Peyer's patch (tissue), 4 donors: ENCODE measurements at regions not wholly inside any gene's neighbourhood (a gene's known extent, or its start where the extent isn't known, plus 50 kb on each side); places are given as distances from the start of the nearest gene placed in this dataset.
"Not testable (repeated sequence)": the region's sequence is repeated elsewhere in the genome, so short reads cannot be mapped to it uniquely, and the experiment has no call there.

ENCODE experiments used
- DNase-seq, 3 donors: peaks; one replicate each; pipeline ENCODE4 v3.0.0-alpha.2; 2017 to 2019
- H3K27ac ChIP-seq, 4 donors: fragments of 200-600 bp; sonication (generic); one replicate each; pipeline ENCODE4 v1.5.1; 2016 to 2019
- H3K27me3 ChIP-seq, 2 donors: fragments of 200-600 bp; sonication (generic); one replicate each; pipeline ENCODE4 v1.5.1; 2019
- H3K36me3 ChIP-seq, 3 donors: fragments of 200-600 bp; sonication (generic); one replicate each; pipeline ENCODE4 v1.5.1; 2016 to 2019
- H3K4me1 ChIP-seq, 4 donors: fragments of 200-600 bp; sonication (generic); one replicate each; pipeline ENCODE4 v1.5.1; 2016 to 2019
- H3K4me3 ChIP-seq, 4 donors: fragments of 200-600 bp; sonication (generic); 1 replicate in 3 of 4; 2 replicates in 1 of 4; pipeline ENCODE4 v1.5.1; 2016 to 2019; ENCODE audit warnings: mild to moderate bottlenecking in 1 of 4
- H3K9me3 ChIP-seq, 4 donors: fragments of 200-600 bp; sonication (generic); one replicate each; pipeline ENCODE4 v1.5.1; 2016 to 2019; ENCODE audit warnings: mild to moderate bottlenecking in 1 of 4
- CTCF ChIP-seq, 6 experiments: fragments of 450-650 bp in 4 of 6; fragments of 200-600 bp in 2 of 6; sonication (generic) in 1 of 6; IDR thresholded peaks; one replicate each; pipeline ENCODE4 v1.5.1; 2017 to 2019; ENCODE audit warnings: antibody characterized with exemption in 6 of 6, mild to moderate bottlenecking in 3 of 6, moderate library complexity in 1 of 6
- POLR2A ChIP-seq, 2 donors: fragments of 450-650 bp; IDR thresholded peaks; one replicate each; pipeline ENCODE4 v1.5.1; 2017; ENCODE audit warnings: antibody characterized with exemption in 2 of 2, mild to moderate bottlenecking in 2 of 2, moderate library complexity in 2 of 2

DNA sequence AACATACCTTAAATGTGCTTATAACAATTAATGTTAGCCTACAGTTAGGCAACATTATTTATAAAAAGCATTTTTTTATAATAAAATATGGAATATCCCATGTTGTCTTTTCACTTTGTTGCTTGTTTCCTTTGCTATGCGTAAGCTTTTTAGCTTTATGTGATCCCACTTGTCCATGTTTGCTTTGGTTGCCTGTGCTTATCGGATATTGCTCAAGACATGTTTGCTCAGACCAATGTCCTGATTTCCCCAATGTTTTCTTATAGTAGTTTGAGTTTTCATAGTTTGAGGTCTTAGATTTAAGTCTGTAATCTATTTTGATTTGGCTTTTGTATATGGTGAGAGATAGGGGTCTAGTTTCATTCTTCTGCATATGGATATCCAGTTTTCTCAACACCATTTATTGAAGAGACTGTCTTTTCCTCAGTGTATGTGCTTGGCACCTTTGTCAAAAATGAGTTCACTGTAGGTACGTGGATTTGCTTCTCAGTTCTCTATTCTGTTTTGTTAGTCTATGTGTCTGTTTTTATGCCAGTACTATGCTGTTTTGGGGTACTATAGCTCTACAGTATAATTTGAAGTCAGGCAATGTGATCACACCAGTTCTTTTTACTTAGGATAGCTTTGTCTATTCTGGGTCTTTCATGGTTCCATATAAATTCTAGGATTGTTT lies 592.7 kb upstream of the SEMA6D start:
- no peak overlapping the region for H3K4me3 ChIP-seq
- TF ChIP-seq CTCF (IDR thresholded peaks at IDR 0.05) (no peak), POLR2A (IDR thresholded peaks at IDR 0.05) (no peak)
- no peaks in the 10 kb centered on the region for H3K9me3 ChIP-seq
- H3K4me1 ChIP-seq, result no peaks in the 10 kb centered on the region
- no peaks in the 10 kb centered on the region for H3K36me3 ChIP-seq
- no peak for DNase-seq
- H3K27me3 ChIP-seq, result no peaks in the 10 kb centered on the region
- no peak overlapping the region for H3K27ac ChIP-seq

DNA sequence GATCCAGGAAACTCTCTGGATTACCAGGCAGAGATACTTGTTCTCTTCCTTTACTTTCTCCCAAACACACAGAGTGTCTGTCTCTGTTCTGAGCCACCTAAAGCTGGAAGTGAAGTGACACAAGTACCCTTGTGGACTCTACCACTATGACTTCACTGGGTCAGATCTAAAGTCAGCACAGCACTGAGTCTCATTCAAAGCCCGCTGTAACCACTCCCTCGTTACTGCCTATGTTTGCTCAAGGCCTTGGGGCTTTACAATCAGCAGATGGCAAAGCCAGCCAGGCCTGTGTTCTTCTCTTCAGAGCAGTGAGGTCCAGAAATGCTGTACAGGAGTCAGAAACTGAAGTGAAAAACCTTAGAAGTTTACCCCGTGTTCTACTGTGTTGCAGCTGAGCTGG lies 588.3 kb upstream of the SEMA6D start:
- TF ChIP-seq CTCF (IDR thresholded peaks at IDR 0.05) (no peak), POLR2A (IDR thresholded peaks at IDR 0.05) (no peak)
- no peaks in the 10 kb centered on the region for H3K36me3 ChIP-seq
- H3K27me3 ChIP-seq, result no peaks in the 10 kb centered on the region
- H3K9me3 ChIP-seq, result peaks cover 0 to 3% (median 0%) of the 10 kb centered on the region in 4 donors
- H3K27ac ChIP-seq, result no peak overlapping the region
- no peak overlapping the region for H3K4me3 ChIP-seq
- H3K4me1 ChIP-seq, result no peaks in the 10 kb centered on the region
- no peak for DNase-seq

- not testable (repeated sequence) for H3K36me3 ChIP-seq, H3K4me3 ChIP-seq, H3K27ac ChIP-seq, DNase-seq, H3K4me1 ChIP-seq, H3K9me3 ChIP-seq, H3K27me3 ChIP-seq
Measured at GRCh38 chr15:47131450-47131849, 585.9 kb upstream of the SEMA6D start.

GRCh38 chr15:47135267-47135666 lies 582.0 kb upstream of the SEMA6D start:
- DNase-seq, result no peak
- Histone ChIP-seq H3K9me3 (peaks cover 0 to 3% (median 0%) of the 10 kb centered on the region in 4 donors), H3K27ac (no peak overlapping the region), H3K4me1 (no peaks in the 10 kb centered on the region), H3K4me3 (no peak overlapping the region), H3K36me3 (no peaks in the 10 kb centered on the region), H3K27me3 (no peaks in the 10 kb centered on the region)
- TF ChIP-seq POLR2A (IDR thresholded peaks at IDR 0.05) (no peak), CTCF (IDR thresholded peaks at IDR 0.05) (no peak)

GRCh38 chr15:47136236-47136635 lies 581.1 kb upstream of the SEMA6D start:
- no peaks in the 10 kb centered on the region for H3K9me3 ChIP-seq
- H3K27me3 ChIP-seq, result no peaks in the 10 kb centered on the region

GRCh38 chr15:47139965-47140364 lies 577.3 kb upstream of the SEMA6D start:
- H3K27ac ChIP-seq, result no peak overlapping the region
- H3K4me3 ChIP-seq, result no peak overlapping the region
- no peak for DNase-seq
- no peaks in the 10 kb centered on the region for H3K4me1 ChIP-seq
- H3K36me3 ChIP-seq, result no peaks in the 10 kb centered on the region
- H3K9me3 ChIP-seq, result no peaks in the 10 kb centered on the region
- H3K27me3 ChIP-seq, result no peaks in the 10 kb centered on the region
- TF ChIP-seq POLR2A (IDR thresholded peaks at IDR 0.05) (no peak), CTCF (IDR thresholded peaks at IDR 0.05) (no peak)

More at GRCh38 chr15:47136236-47136635, 581.1 kb upstream of the SEMA6D start:
- no peak for DNase-seq
- H3K27ac ChIP-seq, result no peak overlapping the region
- H3K4me1 ChIP-seq, result no peaks in the 10 kb centered on the region
- H3K36me3 ChIP-seq, result no peaks in the 10 kb centered on the region
- no peak for TF ChIP-seq POLR2A (IDR thresholded peaks at IDR 0.05)
- no peak for TF ChIP-seq CTCF (IDR thresholded peaks at IDR 0.05)
- no peak overlapping the region for H3K4me3 ChIP-seq
